ENCODE measurements at regions not wholly inside any gene's neighbourhood (a gene's known extent, or its start where the extent isn't known, plus 50 kb on each side); places are given as distances from the start of the nearest gene placed in this dataset.

GRCh38 chr6:14277405-14277930 is 159.9 kb downstream of the CD83 start:
- Histone ChIP-seq H4K20me1 (replicated peaks; ENCODE audit: insufficient read depth) (no peaks in the 10 kb centered on the region), H3K36me3 (ENCODE audit: insufficient read depth) (no peaks in the 10 kb centered on the region), H3K4me3 (no peak overlapping the region), H2AFZ (no peak overlapping the region), H3K9me2 (ENCODE audit: insufficient read depth) (0 out of 2 replicates have a peak, but pooled peaks cover 4% of the 10 kb centered on the region), H3F3A (replicated peaks; ENCODE audit: low read depth) (no peaks in the 10 kb centered on the region), H3K27me3 (ENCODE audit: insufficient read depth) (peaks cover 8% of the 10 kb centered on the region; the same call in 1 of the 2 replicates), H3K79me2 (replicated peaks; ENCODE audit: insufficient read depth) (no peaks in the 10 kb centered on the region), H3K27ac (ENCODE audit: low read depth) (no peak overlapping the region), H3K4me2 (no peak overlapping the region), H3K4me1 (ENCODE audit: insufficient read depth) (peaks cover 16% of the 10 kb centered on the region)
- Mint-ChIP-seq H3K4me1 (peaks cover 28% of the 10 kb centered on the region), H3K36me3 (ENCODE audit: low read depth) (peaks cover 14% of the 10 kb centered on the region), H3K27me3 (ENCODE audit: insufficient read depth, low read depth, poor library complexity) (peaks cover 24% of the 10 kb centered on the region), H3K27ac (no peak overlapping the region), H3K9me3 (peaks cover 9% of the 10 kb centered on the region), H3K4me3 (no peak overlapping the region)
- DNase-seq (ENCODE audit: low spot score): no peak
- ATAC-seq: no peak
- TF ChIP-seq CREB1 (CRISPR knock-in tag; IDR thresholded peaks at IDR 0.05; ENCODE audit: low read depth): no peak
- no peak for TF ChIP-seq EZH2phosphoT487 (IDR thresholded peaks at IDR 0.05; ENCODE audit: unreplicated experiment)
- no peak for TF ChIP-seq ZNF462 (CRISPR knock-in tag; IDR thresholded peaks at IDR 0.05)
- TF ChIP-seq NANOG (IDR thresholded peaks at IDR 0.05; ENCODE audit: borderline replicate concordance): no peak
- TF ChIP-seq ZNF331 (CRISPR knock-in tag; IDR thresholded peaks at IDR 0.05; ENCODE audit: low read depth): no peak
- no peak for TF ChIP-seq CTCF (conservative IDR thresholded peaks at IDR 0.05; ENCODE audit: low read depth in 2 of 2)
- no peak for TF ChIP-seq ETS1 (IDR thresholded peaks at IDR 0.05)
- no peak for TF ChIP-seq ZNF114 (CRISPR knock-in tag; IDR thresholded peaks at IDR 0.05)
- no peak for TF ChIP-seq STAT1 (IDR thresholded peaks at IDR 0.05; ENCODE audit: unreplicated experiment)
- TF ChIP-seq POLR2AphosphoS5 (IDR thresholded peaks at IDR 0.05; ENCODE audit: low read depth): no peak
- no peak for TF ChIP-seq EZH2 (IDR thresholded peaks at IDR 0.05; ENCODE audit: low read depth, unreplicated experiment)
- TF ChIP-seq JUNB (IDR thresholded peaks at IDR 0.05; ENCODE audit: unreplicated experiment): no peak
- TF ChIP-seq REST (IDR thresholded peaks at IDR 0.05; ENCODE audit: unreplicated experiment): no peak
